Endometrial microvascular endothelial cells (primary cell): ENCODE measurements at regions not wholly inside any gene's neighbourhood (a gene's known extent, or its start where the extent isn't known, plus 50 kb on each side); places are given as distances from the start of the nearest gene placed in this dataset.

Experiments used
- in situ Hi-C: cut with HindIII; loops from 2 replicates; pipeline ENCODE4 v1.10.0; 2017; ENCODE audit warnings: low sequenced_read_pairs, low pct_unique_long_range_greater_than_20kb; ENCODE audit errors: inconsistent ontology term

DNA sequence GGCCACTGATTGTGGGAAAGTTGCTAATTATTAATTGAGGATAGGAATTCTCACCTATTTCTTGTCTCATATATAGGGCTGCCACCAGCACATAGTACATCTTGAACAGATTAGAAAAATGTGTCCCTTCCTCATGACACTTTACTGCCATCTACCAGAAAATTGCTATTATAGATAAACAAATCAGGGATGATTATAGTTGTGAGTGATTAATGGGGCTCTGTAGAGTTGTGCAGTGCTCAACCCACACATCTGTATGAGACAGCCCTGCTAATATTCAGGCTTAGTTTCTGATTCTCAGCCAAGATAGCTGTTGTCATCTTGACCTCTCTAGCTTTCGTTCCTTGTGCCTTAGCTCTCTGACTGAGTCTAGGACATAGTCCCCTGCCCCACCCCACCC, 373.3 kb downstream of the TLE4 start:
- in situ Hi-C loops = no loop called here

DNA sequence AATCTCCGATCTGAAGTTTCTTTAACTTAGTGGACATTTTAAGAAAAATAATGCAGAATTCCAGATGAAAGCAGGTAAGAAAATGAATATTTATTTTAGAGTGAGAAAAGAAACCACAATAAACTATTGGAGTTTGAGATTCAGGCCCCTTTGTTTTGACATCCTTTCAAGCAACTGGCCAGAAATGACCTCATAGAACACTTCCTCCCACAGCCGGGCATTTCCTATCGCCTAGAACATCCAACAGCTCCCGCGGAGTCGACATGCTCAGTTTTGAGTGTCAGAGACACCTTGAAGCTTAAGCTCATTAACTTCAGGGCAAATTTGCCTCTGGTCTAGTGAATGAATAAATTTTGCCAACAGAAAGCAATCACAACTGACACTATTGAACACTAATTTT, 369.2 kb downstream of the TLE4 start:
- in situ Hi-C loops = no loop called here

DNA sequence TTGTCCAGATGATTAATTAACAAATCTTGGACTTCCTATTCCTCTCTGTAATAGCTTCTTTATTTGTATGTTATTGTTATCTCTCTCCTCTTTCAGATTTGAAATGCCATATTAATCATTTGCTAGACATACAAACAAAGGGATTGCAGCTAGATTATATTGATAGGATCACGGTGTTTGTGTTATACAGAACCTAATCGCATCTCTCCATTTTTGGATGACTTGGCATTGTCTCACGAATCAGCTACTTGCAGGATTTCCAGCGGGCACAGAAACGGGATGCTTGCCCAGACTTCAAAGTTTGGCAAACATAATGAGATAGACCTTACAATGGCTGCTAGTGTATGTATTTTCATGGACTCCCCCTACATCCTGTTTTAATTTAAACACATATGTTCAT, 368.1 kb downstream of the TLE4 start:
- in situ Hi-C loops = no loop called here

GRCh38 chr9:79936336-79936735, 364.6 kb downstream of the TLE4 start:
- in situ Hi-C loops = no loop called here

- in situ Hi-C loops = no loop called here
Observed at GRCh38 chr9:79929285-79929684, 357.5 kb downstream of the TLE4 start.

- in situ Hi-C loops = no loop called here
Observed at GRCh38 chr9:79928661-79929223, 357.0 kb downstream of the TLE4 start.

GRCh38 chr9:79925326-79925725, 353.6 kb downstream of the TLE4 start:
- in situ Hi-C loops = no loop called here

DNA sequence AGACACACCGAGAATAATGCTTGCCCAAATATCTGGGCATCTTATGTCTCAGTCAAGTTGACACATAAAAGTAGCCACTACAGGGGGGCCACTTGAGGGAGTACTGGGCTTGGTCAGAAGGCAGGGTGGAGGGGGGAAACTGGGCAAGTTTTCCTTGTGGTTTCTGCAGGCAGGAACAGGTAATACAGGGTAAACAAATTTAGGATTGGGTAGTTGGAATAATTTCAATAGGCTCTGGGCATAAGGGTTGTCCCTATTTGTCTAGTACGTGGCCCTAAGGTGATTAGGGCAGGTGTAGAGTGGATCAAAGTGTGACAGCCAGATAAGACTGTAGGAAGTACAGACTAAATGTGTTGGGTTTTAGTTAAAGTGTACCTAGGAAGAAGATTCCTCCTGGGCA, 353.1 kb downstream of the TLE4 start:
- in situ Hi-C loops = no loop called here

- in situ Hi-C loops = no loop called here
Observed at GRCh38 chr9:79917421-79917820, 345.7 kb downstream of the TLE4 start.

DNA sequence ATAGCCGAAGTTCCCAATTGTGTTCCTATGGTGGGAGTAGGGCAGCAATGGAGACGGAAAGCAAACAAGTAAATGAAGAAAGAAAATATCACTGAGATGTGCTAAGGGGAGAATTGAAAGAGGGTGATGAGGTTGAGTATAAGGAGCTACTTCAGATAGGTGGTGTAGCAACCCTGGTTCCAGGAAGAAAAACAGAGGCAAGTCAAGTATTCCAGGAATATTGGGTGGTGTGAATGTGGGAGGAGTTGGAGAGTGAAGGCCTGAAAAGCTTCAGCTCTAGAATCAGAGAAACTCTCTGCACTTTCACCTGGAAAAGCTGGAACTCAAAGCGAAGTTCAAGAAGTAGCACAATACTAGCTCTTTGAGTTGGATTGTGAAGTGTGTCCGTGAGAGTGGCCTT, 342.1 kb downstream of the TLE4 start:
- in situ Hi-C loops = no loop called here

DNA sequence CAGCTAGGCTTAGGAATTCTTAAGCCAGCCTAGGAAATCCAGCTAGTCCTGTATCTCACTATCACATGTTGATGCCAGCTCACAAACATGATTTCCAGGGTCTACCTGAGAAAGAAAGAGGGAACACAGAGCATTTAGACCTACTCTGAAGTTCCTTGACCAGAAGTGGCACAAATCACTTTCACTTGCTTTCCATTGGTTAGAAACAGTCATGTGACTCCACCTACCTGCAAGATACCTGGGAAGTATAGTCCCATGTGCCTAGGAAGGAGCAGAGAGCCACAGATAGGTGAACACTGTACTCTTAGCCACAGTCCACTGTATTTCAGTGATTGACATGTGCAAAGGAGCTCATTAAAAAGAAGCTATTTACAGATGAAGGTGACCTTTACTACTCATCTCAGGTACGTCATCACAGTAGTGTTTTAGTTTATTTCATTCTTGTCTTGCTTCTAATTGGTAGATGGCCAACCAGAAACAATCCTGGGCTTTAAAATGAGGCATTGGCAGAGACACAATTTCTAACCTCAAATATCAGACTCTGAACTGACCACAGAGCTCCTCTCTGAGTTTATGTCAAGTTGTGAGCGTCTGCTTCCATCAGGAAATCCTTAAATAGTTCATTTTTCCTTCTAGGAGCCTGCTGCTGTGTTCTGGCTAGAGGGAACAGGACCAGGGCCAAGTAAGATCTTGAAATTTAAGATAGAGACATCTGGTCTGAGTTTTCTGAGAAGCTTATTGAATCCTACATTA, 340.7 kb downstream of the TLE4 start:
- in situ Hi-C loops = no loop called here

- in situ Hi-C loops = no loop called here
Observed at GRCh38 chr9:79911724-79912123, 340.0 kb downstream of the TLE4 start.

DNA sequence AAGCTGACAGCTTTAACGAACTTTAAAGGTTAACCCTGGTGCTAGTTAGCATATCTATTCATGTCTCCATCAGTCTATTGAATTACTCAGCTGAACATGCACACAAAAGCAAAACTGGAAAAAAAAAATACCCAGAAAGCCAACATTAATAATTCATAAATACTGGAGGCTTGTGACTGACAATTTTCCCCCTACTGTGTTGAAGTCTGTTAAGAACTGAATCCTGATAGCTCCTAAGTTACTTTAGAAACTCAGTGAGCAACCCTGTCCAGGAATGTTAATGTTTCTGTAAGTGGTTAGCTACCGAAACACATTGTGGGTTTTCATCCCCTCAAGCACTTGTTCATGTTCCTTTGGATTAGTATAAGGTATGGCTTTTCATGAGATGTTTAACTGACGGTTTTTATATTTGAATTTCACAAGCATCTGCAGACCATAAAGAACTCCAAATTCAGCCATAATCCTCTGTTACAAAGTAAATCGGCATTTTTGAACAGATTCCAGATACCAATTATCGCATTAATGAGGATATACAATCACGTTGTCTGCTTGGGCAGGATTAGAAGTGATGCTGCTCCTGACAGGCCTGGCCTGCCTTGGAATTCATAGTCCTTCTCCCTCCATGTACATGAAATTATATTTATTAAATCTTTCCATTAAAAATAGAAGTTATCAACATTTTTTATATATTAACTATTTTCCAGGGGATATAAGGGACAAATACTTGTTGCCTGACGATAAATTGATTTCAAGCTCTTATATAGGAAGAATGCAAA, 331.2 kb downstream of the TLE4 start:
- in situ Hi-C loops = no loop called here

DNA sequence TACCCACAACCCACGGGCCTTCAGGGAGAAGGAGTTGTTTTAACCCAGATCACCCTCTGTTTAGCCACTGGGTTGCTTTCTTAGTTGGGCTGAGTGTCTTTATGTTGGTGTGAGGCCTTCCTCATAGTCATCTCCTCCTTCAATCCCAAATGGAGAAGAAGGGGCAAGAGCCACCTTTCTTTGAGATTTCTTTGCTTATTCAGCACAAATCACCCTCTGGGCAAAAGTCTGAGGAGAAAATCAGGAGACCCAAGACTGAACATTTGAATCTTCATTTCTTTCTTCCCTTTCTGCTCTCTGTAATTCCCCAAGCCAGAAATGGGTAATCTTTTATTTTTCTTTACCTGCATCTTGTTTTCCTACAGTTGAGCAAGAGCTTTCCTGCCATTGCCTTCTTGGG, 329.0 kb downstream of the TLE4 start:
- in situ Hi-C loops = no loop called here

DNA sequence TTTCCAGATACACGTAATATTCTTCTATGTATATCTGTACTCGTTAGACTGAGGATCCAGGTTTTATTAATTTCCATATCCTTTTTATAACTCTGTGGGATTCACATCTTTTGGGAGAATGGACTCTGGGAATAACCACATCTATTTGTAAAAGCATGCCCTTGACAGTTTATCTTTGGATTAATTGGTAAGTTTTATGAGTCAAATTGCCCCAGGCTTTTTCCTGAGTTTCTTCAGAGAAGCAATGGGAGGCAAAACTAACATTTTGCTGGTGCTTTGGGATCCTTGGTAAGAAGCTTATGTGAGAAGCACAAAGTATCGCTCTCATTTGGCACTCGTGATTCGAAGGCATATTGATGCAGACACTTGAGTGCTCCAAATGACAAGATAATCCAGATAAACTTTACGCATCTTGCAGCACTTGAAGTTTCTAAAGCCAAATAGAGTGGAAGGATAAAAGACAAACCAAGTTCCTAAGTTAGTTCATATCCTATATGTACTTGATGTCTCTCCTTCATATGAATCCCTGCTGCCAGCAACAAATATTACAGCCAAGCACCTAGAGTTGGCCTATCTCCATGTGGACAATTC, 324.7 kb downstream of the TLE4 start:
- in situ Hi-C loops = no loop called here

DNA sequence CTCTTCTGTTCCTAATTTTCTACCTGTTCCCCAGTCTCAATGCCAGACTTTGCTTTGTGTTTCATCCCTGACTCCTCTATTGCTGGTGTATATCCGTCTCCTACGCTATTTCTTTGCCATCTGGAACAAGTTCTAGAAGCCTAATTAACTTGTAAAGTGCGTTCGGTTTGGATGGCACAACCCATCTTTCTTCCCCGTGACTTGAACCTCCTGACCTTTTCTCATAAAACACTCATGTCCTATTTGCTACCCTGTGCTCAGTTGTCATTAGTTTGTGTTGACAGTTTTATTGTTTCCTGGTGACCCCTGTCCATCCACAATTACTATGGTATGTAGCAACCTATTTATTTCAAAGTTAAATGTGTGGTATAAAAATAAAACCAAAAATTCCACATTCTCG, 323.5 kb downstream of the TLE4 start:
- in situ Hi-C loops = no loop called here

- in situ Hi-C loops = no loop called here
Observed at GRCh38 chr9:79889369-79889768, 317.6 kb downstream of the TLE4 start.

- in situ Hi-C loops = no loop called here
Observed at GRCh38 chr9:79885093-79885857, 313.5 kb downstream of the TLE4 start.

DNA sequence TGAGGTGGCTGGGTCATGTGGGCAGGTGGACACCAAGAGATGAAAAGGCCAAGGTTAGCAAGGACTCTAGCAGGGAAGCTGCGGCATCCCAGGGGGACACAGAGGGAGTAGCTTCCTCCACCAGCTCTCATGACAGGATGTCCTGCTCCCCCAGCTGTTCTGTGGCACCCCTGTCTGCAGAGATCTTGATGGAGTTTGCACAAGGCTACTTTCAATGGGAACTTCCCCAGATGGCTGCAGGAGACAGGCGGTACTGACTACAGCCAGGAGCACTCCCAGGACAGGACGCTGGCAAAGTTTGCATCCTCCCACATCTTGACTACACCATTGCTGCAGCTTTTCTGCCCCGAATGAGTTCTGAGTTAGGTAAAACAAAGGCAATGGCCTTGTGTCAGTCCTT, 312.8 kb downstream of the TLE4 start:
- in situ Hi-C loops = no loop called here
